T-cell (primary cell): ENCODE measurements at regions not wholly inside any gene's neighbourhood (a gene's known extent, or its start where the extent isn't known, plus 50 kb on each side); places are given as distances from the start of the nearest gene placed in this dataset.

ENCODE experiments used
- ATAC-seq, 4 experiments: fragments of 200-7000 bp in 3 of 4; fragments of 150-1000 bp in 1 of 4; cut with Tn5 transposase; replicated peaks in 1 of 4; 1 replicate in 3 of 4; 2 replicates in 1 of 4; pipeline ENCODE4 v1.10.0; 2021; ENCODE audit warnings: moderate library complexity in 3 of 4, mild to moderate bottlenecking in 2 of 4, moderate number of reproducible peaks in 1 of 4
- CTCF ChIA-PET, 2 donors: fragments of 300-600 bp; sonication (Branson Sonifier 250); formaldehyde crosslinking; loops; one replicate each; lab custom pipeline; 2022; ENCODE audit warnings: antibody characterized with exemption in 2 of 2; lab: Charles Lee
- POLR2A ChIA-PET, 2 donors: fragments of 300-600 bp; sonication (Branson Sonifier 250); formaldehyde crosslinking; loops; one replicate each; lab custom pipeline; 2022; ENCODE audit warnings: antibody characterized with exemption in 2 of 2; lab: Charles Lee
- DNase-seq, 35 experiments: peaks; one replicate each; pipeline versions ENCODE4 v3.0.0 to v3.0.0-alpha.2; 2013 to 2023
- H3K27ac ChIP-seq: one replicate; pipeline ENCODE4 v1.5.1; 2013; ENCODE audit warnings: low read length
- H3K27me3 ChIP-seq, 2 experiments: replicated peaks in 1 of 2; 1 replicate in 1 of 2; 2 replicates in 1 of 2; pipeline versions ENCODE4 v1.6.1 to v1.7.0; 2013; ENCODE audit warnings: low read length in 1 of 2, mixed read lengths in 1 of 2; ENCODE audit not compliant: control insufficient read depth in 2 of 2, insufficient read depth in 2 of 2; ENCODE audit errors: extremely low read depth in 1 of 2
- H3K36me3 ChIP-seq, 2 donors: 1 replicate in 1 of 2; 2 replicates in 1 of 2; pipeline versions ENCODE4 v1.6.1 to v1.7.0; 2013; ENCODE audit warnings: low read length in 1 of 2; ENCODE audit not compliant: control insufficient read depth in 2 of 2, insufficient read depth in 1 of 2; ENCODE audit errors: extremely low read depth in 1 of 2
- H3K4me1 ChIP-seq, 2 experiments: 1 replicate in 1 of 2; 2 replicates in 1 of 2; pipeline versions ENCODE4 v1.6.1 to v1.7.0; 2013; ENCODE audit warnings: low read length in 2 of 2, mixed read lengths in 1 of 2; ENCODE audit not compliant: insufficient read depth in 2 of 2, control insufficient read depth in 1 of 2; ENCODE audit errors: extremely low read depth in 1 of 2
- H3K4me3 ChIP-seq, 2 donors: 1 replicate in 1 of 2; 2 replicates in 1 of 2; pipeline versions ENCODE4 v1.5.1 to v1.7.0; 2013; ENCODE audit warnings: mild to moderate bottlenecking in 2 of 2, low read length in 1 of 2, moderate library complexity in 1 of 2; ENCODE audit not compliant: control insufficient read depth in 1 of 2; ENCODE audit errors: extremely low read depth in 1 of 2
- H3K9me3 ChIP-seq: 2 replicates; pipeline ENCODE4 v1.7.0; 2013
- H3K27ac Mint-ChIP-seq, 2 donors: one replicate each; pipeline ENCODE4 v1.8.0; 2020 to 2021; ENCODE audit warnings: mild to moderate bottlenecking in 2 of 2, mixed read lengths in 2 of 2
- H3K27me3 Mint-ChIP-seq, 2 donors: one replicate each; pipeline ENCODE4 v1.8.0; 2021 to 2022; ENCODE audit warnings: mixed read lengths in 2 of 2
- H3K36me3 Mint-ChIP-seq: one replicate; pipeline ENCODE4 v1.8.0; 2021; ENCODE audit warnings: mixed read lengths
- H3K4me1 Mint-ChIP-seq, 3 donors: one replicate each; pipeline ENCODE4 v1.8.0; 2020 to 2022; ENCODE audit warnings: mixed read lengths in 3 of 3, mild to moderate bottlenecking in 1 of 3
- H3K4me3 Mint-ChIP-seq, 3 donors: one replicate each; pipeline ENCODE4 v1.8.0; 2020 to 2022; ENCODE audit warnings: mild to moderate bottlenecking in 3 of 3, mixed read lengths in 3 of 3, moderate library complexity in 3 of 3
- H3K9me3 Mint-ChIP-seq, 3 donors: one replicate each; pipeline ENCODE4 v1.8.0; 2020 to 2022; ENCODE audit warnings: mixed read lengths in 3 of 3
- WGBS: methylation state at CpG from one replicate; pipeline ENCODE4 v1.1.5; 2013; ENCODE audit warnings: missing lambda C conversion rate; ENCODE audit not compliant: insufficient coverage; 5-methylcytosine and 5-hydroxymethylcytosine counted together

DNA sequence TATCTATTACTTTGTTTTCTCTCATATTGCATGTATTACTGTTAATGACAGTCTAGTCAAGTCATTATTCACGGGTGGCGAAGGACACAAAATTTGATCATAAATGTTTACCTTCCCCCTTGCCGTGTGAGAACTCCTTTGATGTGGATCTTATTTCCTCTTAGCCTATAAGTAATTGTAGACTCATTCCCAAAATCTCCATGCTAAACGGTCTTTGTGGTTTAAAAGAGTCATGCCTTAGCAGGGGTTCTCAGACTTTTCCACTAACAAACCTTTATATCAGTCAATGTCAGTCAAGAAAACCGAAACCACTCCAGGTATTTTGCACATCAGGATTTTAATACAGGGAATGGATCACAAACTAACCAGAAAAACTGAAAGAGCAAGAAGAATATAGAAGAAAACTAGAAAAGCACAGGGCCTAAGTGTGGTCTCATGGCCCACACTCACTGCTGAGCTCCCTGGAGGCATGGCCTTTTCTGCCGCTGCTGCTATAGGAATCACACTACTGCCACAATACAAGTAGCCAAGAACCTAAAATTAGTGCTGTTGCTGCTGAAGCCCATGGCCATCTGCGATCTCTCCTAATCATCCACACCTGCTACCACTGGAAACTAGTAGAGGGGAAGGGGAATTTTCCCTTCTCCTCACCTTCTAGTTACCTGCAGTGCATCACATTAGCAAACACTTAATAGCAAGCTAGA lies 186.0 kb upstream of the POU3F2 start:
- Histone ChIP-seq H3K27ac (no peak overlapping the region), H3K36me3 (no peaks in the 10 kb centered on the region), H3K9me3 (no peaks in the 10 kb centered on the region), H3K4me1 (no peaks in the 10 kb centered on the region), H3K27me3 (no peaks in the 10 kb centered on the region), H3K4me3 (no peak overlapping the region)
- CTCF ChIA-PET = no interaction called here
- H3K9me3 Mint-ChIP-seq = no peaks in the 10 kb centered on the region
- H3K27me3 Mint-ChIP-seq = peaks cover 0 to 3% of the 10 kb centered on the region in 2 donors
- WGBS = 0% methylated on average over 1 of the region's 7 CpGs
- no peak overlapping the region for H3K27ac Mint-ChIP-seq
- no peak overlapping the region for H3K4me3 Mint-ChIP-seq
- H3K4me1 Mint-ChIP-seq = no peaks in the 10 kb centered on the region
- ATAC-seq (no peak), DNase-seq (no peak)
- POLR2A ChIA-PET = no interaction called here
- no peaks in the 10 kb centered on the region for H3K36me3 Mint-ChIP-seq

DNA sequence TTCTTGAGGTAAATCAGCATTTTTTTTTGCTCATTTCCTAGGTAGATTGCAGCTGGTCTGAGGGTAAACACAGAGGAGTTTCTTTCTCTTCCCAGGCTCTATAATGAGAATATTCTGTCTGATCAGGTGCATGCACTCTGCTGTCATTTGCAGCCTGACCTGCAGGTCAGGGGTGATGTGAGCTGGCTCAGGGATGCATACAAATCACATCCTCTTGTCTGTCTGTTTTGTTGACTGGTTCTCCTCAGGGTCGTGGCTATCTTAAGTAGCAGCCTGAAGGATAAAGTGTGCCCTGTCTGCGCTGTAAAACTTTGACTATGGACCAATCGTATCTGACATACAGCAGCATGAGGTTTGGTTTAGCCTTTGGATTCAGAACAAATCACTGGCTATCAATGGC lies 183.4 kb upstream of the POU3F2 start:
- H3K27me3 Mint-ChIP-seq = peaks cover 0 to 3% of the 10 kb centered on the region in 2 donors
- no peaks in the 10 kb centered on the region for H3K36me3 Mint-ChIP-seq
- no peaks in the 10 kb centered on the region for H3K9me3 ChIP-seq
- no peak for ATAC-seq
- ChIA-PET CTCF (no interaction called here), POLR2A (no interaction called here)
- no peak for DNase-seq
- H3K27me3 ChIP-seq = no peaks in the 10 kb centered on the region
- no peak overlapping the region for H3K27ac ChIP-seq
- no peaks in the 10 kb centered on the region for H3K36me3 ChIP-seq
- H3K27ac Mint-ChIP-seq = no peak overlapping the region
- H3K4me3 Mint-ChIP-seq = no peak overlapping the region
- H3K4me3 ChIP-seq = no peak overlapping the region
- H3K9me3 Mint-ChIP-seq = no peaks in the 10 kb centered on the region
- H3K4me1 ChIP-seq = no peaks in the 10 kb centered on the region
- no peaks in the 10 kb centered on the region for H3K4me1 Mint-ChIP-seq
- 72% methylated on average over 3 of the region's 3 CpGs for WGBS

DNA sequence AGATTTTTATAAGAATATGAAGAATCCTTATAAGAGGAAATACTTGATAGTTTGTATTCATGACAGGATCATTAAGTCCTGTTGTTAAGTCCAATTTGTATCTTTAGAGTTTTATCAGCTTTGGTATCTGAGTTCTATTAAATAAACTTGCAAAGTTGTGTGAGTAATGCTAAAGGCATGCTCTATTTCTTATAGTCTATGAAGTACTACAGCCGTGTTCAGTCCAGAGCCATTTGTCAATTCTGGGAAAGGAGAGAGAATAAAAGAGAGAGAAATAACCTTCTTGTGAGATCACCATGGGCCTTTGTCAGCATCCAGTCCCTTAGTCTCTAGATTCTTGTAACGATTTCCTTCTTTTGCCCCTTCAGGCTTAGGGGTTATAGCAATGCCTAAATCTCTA lies 181.2 kb upstream of the POU3F2 start:
- H3K27ac Mint-ChIP-seq = no peak overlapping the region
- no peaks in the 10 kb centered on the region for H3K27me3 Mint-ChIP-seq
- ATAC-seq = no peak
- no peaks in the 10 kb centered on the region for H3K4me1 Mint-ChIP-seq
- 50% methylated on average over 1 of the region's 2 CpGs for WGBS
- DNase-seq = no peak
- Histone ChIP-seq H3K36me3 (no peaks in the 10 kb centered on the region), H3K4me3 (no peak overlapping the region), H3K27ac (no peak overlapping the region), H3K4me1 (no peaks in the 10 kb centered on the region), H3K9me3 (no peaks in the 10 kb centered on the region), H3K27me3 (no peaks in the 10 kb centered on the region)
- ChIA-PET CTCF (no interaction called here), POLR2A (no interaction called here)
- H3K4me3 Mint-ChIP-seq = no peak overlapping the region
- no peaks in the 10 kb centered on the region for H3K36me3 Mint-ChIP-seq
- H3K9me3 Mint-ChIP-seq = no peaks in the 10 kb centered on the region

DNA sequence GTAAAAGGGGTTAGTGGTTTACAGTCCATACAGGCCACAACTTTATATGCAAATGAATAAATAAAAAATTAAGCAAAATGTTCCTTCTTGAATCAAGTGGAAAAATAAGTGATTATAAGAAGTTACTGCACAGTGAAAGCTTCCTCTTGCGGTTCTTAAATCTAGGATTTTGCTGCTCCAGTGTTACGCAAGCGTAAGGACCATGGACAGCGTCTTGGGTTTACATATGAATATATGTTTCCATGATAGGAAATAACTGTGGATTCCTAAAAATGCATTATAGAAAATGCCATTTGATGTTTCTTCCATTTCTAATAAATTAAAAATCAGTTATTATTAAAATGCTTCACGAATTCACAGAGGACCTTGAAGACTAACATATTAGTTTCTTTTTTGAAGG lies 176.6 kb upstream of the POU3F2 start:
- CTCF ChIA-PET = no interaction called here
- no peak for DNase-seq

DNA sequence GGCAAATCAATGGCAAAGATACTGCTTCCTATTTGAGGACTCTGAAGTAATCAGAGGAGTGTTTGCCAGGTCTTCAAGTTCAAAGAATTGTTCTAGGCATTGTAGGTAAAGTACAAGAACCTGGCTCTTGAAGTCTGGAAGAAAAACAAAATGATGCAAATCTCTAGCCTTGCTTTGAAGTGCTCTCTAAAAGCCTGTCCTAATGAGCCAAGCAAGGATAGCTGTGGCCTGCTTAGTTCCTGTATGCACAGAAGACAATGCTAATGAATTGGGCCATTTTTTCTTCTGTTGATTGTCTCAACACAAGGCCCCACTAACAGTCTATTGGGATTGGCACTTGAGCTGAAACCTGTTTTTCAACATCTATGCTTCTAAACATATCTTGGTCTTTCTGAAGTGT lies 165.0 kb upstream of the POU3F2 start:
- Mint-ChIP-seq H3K9me3 (no peaks in the 10 kb centered on the region), H3K27me3 (no peaks in the 10 kb centered on the region), H3K4me3 (no peak overlapping the region), H3K36me3 (no peaks in the 10 kb centered on the region), H3K27ac (no peak overlapping the region), H3K4me1 (no peaks in the 10 kb centered on the region)
- ChIA-PET CTCF (no interaction called here), POLR2A (no interaction called here)
- DNase-seq = no peak
- H3K4me3 ChIP-seq = no peak overlapping the region
- no peak overlapping the region for H3K27ac ChIP-seq
- H3K36me3 ChIP-seq = no peaks in the 10 kb centered on the region
- ATAC-seq = no peak
- H3K27me3 ChIP-seq = no peaks in the 10 kb centered on the region
- H3K9me3 ChIP-seq = no peaks in the 10 kb centered on the region
- no peaks in the 10 kb centered on the region for H3K4me1 ChIP-seq

More for the DNA sequence above, 176.6 kb upstream of the POU3F2 start:
- POLR2A ChIA-PET = interaction anchor here in 1 of 2 donors (0.6 kb wide), 1 partner anchor 579 kb away, joined by 5 read pairs; no protein-coding TSS in a partner anchor
- no peak overlapping the region for H3K27ac Mint-ChIP-seq
- H3K4me1 Mint-ChIP-seq = no peaks in the 10 kb centered on the region
- no peak for ATAC-seq
- Histone ChIP-seq H3K4me3 (no peak overlapping the region), H3K36me3 (no peaks in the 10 kb centered on the region), H3K4me1 (no peaks in the 10 kb centered on the region), H3K9me3 (no peaks in the 10 kb centered on the region), H3K27ac (no peak overlapping the region), H3K27me3 (no peaks in the 10 kb centered on the region)
- no peaks in the 10 kb centered on the region for H3K9me3 Mint-ChIP-seq
- H3K27me3 Mint-ChIP-seq = no peaks in the 10 kb centered on the region
- no peak overlapping the region for H3K4me3 Mint-ChIP-seq
- WGBS = 40% methylated on average over 1 of the region's 5 CpGs
- no peaks in the 10 kb centered on the region for H3K36me3 Mint-ChIP-seq

DNA sequence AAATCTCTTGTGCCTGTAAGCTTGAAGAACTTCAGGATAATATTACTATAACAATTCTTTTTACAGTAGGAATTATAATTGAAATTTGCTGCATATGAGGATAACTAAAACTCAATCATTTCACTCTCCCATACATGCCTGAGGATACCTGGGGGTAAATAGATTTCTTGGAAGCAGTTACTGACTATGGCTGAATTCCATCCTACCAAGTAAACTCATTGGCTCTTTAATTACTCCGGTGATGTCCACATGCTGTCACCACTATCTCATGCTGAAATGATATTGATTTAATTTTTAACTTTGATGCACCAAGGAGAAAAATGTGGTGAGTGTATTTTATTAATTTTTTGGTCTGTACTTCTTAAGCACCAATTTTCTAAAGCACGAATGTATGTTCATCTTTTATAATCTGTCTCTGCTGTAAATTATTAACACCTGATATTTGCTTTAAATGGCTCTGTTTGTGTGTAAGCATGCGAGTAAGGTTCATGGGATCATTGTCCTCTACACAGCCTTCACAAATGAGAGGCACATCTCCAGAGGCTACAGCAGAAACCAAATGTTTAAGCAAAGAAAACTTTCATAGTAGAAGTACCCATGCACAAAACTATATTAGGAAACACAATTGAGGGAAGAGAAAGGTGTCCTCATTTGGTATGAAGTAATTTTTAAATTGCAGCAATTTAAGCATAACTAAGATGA lies 164.2 kb upstream of the POU3F2 start:
- Mint-ChIP-seq H3K27me3 (no peaks in the 10 kb centered on the region), H3K27ac (no peak overlapping the region), H3K9me3 (no peaks in the 10 kb centered on the region), H3K36me3 (no peaks in the 10 kb centered on the region), H3K4me3 (no peak overlapping the region), H3K4me1 (no peaks in the 10 kb centered on the region)
- Histone ChIP-seq H3K9me3 (no peaks in the 10 kb centered on the region), H3K27me3 (no peaks in the 10 kb centered on the region), H3K36me3 (no peaks in the 10 kb centered on the region), H3K27ac (no peak overlapping the region), H3K4me1 (no peaks in the 10 kb centered on the region), H3K4me3 (no peak overlapping the region)
- POLR2A ChIA-PET = no interaction called here
- CTCF ChIA-PET = no interaction called here
- WGBS = no CpG with 5 or more reads among the region's 3 CpGs
- no peak for DNase-seq
- no peak for ATAC-seq
